Hepatocyte (in vitro differentiated cells): ENCODE measurements at regions not wholly inside any gene's neighbourhood (a gene's known extent, or its start where the extent isn't known, plus 50 kb on each side); places are given as distances from the start of the nearest gene placed in this dataset.

ENCODE experiments used
- DNase-seq: peaks from one replicate; pipeline ENCODE4 v3.0.0-alpha.2; 2016; ENCODE audit warnings: low spot score
- H2AFZ ChIP-seq: fragments of 200-600 bp; sonication (generic); 2 replicates; pipeline ENCODE4 v1.6.0; 2016; ENCODE audit warnings: antibody characterized with exemption, mild to moderate bottlenecking
- H3K27ac ChIP-seq: fragments of 200-600 bp; sonication (generic); 2 replicates; pipeline ENCODE4 v1.5.1; 2016; ENCODE audit warnings: mild to moderate bottlenecking
- H3K27me3 ChIP-seq: fragments of 200-600 bp; sonication (generic); 2 replicates; pipeline ENCODE4 v1.6.1; 2016
- H3K36me3 ChIP-seq: fragments of 200-600 bp; sonication (generic); replicated peaks from 2 replicates; pipeline ENCODE4 v1.5.1; 2016; ENCODE audit warnings: low read depth; ENCODE audit not compliant: insufficient read depth
- H3K4me1 ChIP-seq: fragments of 200-600 bp; sonication (generic); 2 replicates; pipeline ENCODE4 v1.5.1; 2016; ENCODE audit warnings: mild to moderate bottlenecking, moderate library complexity; ENCODE audit not compliant: insufficient read depth
- H3K4me2 ChIP-seq: fragments of 200-600 bp; sonication (generic); 2 replicates; pipeline ENCODE4 v1.6.0; 2016
- H3K4me3 ChIP-seq: fragments of 200-600 bp; sonication (generic); 2 replicates; pipeline ENCODE4 v1.5.1; 2016; ENCODE audit warnings: mild to moderate bottlenecking
- H3K79me2 ChIP-seq: fragments of 200-600 bp; sonication (generic); 2 replicates; pipeline ENCODE4 v1.6.0; 2017; ENCODE audit warnings: mild to moderate bottlenecking
- H3K9me2 ChIP-seq: fragments of 200-600 bp; sonication (generic); replicated peaks from 2 replicates; pipeline ENCODE4 v1.6.0; 2017; ENCODE audit warnings: mild to moderate bottlenecking; ENCODE audit not compliant: insufficient read depth
- H3K9me3 ChIP-seq: fragments of 200-600 bp; sonication (generic); 2 replicates; pipeline ENCODE4 v1.5.1; 2016; ENCODE audit warnings: low read depth, mild to moderate bottlenecking
- H4K20me1 ChIP-seq: fragments of 200-600 bp; sonication (generic); 2 replicates; pipeline ENCODE4 v1.6.0; 2016; ENCODE audit warnings: mild to moderate bottlenecking; ENCODE audit not compliant: insufficient read depth, poor library complexity, severe bottlenecking
- EZH2 ChIP-seq: fragments of 200-600 bp; sonication (generic); IDR thresholded peaks from 2 replicates; pipeline ENCODE4 v1.6.1; 2016; ENCODE audit warnings: antibody characterized with exemption, mild to moderate bottlenecking, borderline replicate concordance
- EZH2phosphoT487 ChIP-seq: fragments of 200-600 bp; sonication (generic); IDR thresholded peaks from one replicate; pipeline ENCODE4 v1.6.1; 2018; ENCODE audit warnings: antibody characterized with exemption, mild to moderate bottlenecking, low read depth, moderate library complexity; ENCODE audit not compliant: unreplicated experiment, severe bottlenecking
- WGBS: methylation state at CpG from one replicate; pipeline ENCODE4 v1.1.6; 2016; ENCODE audit warnings: low lambda C conversion rate; ENCODE audit errors: missing lambda C conversion rate; 5-methylcytosine and 5-hydroxymethylcytosine counted together
- TF ChIP-seq, protein P1 (sequence below): fragments of 200-600 bp; sonication (generic); IDR thresholded peaks from 2 replicates; pipeline ENCODE4 v1.5.1; 2016; ENCODE audit warnings: antibody characterized with exemption, mild to moderate bottlenecking; ENCODE audit not compliant: poor library complexity

DNA sequence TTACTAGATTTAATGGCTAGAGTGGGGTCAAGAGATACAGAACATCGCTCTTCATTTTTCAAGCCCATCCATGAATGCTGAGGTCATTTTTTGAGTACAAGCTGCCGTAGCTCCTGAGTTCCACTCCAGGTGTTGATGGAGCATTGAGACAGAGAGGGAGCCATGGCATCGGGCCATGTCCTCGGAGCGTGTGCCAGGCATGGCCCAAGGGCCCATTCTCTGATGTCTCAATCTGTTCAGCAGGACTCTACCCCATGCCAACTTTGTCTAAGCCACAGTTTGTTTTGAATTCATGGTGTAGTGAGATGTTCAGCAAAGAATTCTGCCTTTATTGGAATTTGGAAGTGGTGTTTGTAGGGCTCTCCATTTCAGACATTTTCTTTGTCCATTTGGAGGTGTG lies 110.5 kb upstream of the ADAMTS9 start:
- H3K4me3 ChIP-seq = no peak overlapping the region
- H3K27me3 ChIP-seq = no peaks in the 10 kb centered on the region
- H3K79me2 ChIP-seq = no peaks in the 10 kb centered on the region
- H2AFZ ChIP-seq = no peak overlapping the region
- no peak overlapping the region for H3K4me2 ChIP-seq
- H3K36me3 ChIP-seq = no peaks in the 10 kb centered on the region
- no peaks in the 10 kb centered on the region for H3K9me3 ChIP-seq
- no peaks in the 10 kb centered on the region for H3K9me2 ChIP-seq
- H3K27ac ChIP-seq = no peak overlapping the region
- 99% methylated on average over 5 of the region's 5 CpGs for WGBS
- H4K20me1 ChIP-seq = no peaks in the 10 kb centered on the region
- DNase-seq = no peak
- H3K4me1 ChIP-seq = peaks cover 6% of the 10 kb centered on the region
- TF ChIP-seq EZH2 = no peak
- no peak for TF ChIP-seq EZH2phosphoT487
- TF ChIP-seq, protein P1, sequence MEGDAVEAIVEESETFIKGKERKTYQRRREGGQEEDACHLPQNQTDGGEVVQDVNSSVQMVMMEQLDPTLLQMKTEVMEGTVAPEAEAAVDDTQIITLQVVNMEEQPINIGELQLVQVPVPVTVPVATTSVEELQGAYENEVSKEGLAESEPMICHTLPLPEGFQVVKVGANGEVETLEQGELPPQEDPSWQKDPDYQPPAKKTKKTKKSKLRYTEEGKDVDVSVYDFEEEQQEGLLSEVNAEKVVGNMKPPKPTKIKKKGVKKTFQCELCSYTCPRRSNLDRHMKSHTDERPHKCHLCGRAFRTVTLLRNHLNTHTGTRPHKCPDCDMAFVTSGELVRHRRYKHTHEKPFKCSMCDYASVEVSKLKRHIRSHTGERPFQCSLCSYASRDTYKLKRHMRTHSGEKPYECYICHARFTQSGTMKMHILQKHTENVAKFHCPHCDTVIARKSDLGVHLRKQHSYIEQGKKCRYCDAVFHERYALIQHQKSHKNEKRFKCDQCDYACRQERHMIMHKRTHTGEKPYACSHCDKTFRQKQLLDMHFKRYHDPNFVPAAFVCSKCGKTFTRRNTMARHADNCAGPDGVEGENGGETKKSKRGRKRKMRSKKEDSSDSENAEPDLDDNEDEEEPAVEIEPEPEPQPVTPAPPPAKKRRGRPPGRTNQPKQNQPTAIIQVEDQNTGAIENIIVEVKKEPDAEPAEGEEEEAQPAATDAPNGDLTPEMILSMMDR = no peak

DNA sequence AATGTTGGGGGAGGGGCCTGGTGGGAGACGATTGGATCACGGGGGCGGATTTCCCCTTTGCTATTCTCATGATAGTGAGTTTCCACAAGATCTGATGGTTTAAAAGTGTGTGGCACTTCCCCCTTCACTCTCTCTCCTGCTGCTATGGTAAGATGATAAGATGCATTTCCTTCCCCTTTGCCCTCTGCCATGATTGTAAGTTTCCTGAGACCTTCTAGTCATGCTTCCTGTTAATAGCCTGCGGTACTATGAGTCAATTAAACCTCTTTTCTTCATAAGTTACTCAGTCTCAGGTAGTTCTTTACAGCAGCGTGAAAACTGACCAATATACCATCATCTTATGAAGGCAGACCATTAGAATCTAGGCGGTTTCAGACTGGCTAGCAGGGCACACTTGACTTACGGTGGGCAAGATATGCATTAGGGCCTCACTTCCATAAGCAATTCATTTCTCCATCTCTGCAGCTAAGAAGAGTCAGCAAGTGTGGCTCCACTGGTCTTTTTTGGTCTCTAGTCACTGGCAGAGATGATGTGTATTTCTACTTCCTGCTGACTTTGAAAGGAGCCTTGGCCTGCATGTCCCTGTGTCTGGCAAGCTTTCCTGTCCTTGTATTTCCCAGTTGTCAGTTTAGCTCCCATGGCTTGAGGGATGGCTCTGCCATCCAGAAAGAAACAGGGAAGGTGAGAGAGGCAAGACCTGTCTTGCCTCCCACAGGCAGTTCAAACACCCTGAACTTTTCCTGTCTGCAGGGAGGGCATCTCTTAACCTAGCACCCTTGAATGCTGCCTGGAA lies 109.0 kb upstream of the ADAMTS9 start:
- Histone ChIP-seq H3K9me3 (no peaks in the 10 kb centered on the region), H3K4me3 (no peak overlapping the region), H3K27ac (no peak overlapping the region), H3K36me3 (no peaks in the 10 kb centered on the region), H4K20me1 (no peaks in the 10 kb centered on the region), H3K9me2 (no peaks in the 10 kb centered on the region), H3K4me1 (no peaks in the 10 kb centered on the region), H3K79me2 (no peaks in the 10 kb centered on the region), H3K4me2 (no peak overlapping the region), H3K27me3 (no peaks in the 10 kb centered on the region), H2AFZ (no peak overlapping the region)
- TF ChIP-seq EZH2phosphoT487 (no peak), EZH2 (no peak)
- TF ChIP-seq, protein P1 = no peak
- DNase-seq = no peak
- 81% methylated on average over 7 of the region's 7 CpGs for WGBS

- Histone ChIP-seq H3K79me2 (no peaks in the 10 kb centered on the region), H3K27me3 (no peaks in the 10 kb centered on the region)
Observed at GRCh38 chr3:64792445-64792844, 104.6 kb upstream of the ADAMTS9 start.

More at GRCh38 chr3:64792445-64792844, 104.6 kb upstream of the ADAMTS9 start:
- Histone ChIP-seq H3K4me3 (no peak overlapping the region), H3K4me2 (no peak overlapping the region), H2AFZ (no peak overlapping the region), H3K36me3 (no peaks in the 10 kb centered on the region), H3K27ac (no peak overlapping the region), H3K9me2 (no peaks in the 10 kb centered on the region), H3K9me3 (no peaks in the 10 kb centered on the region), H3K4me1 (no peaks in the 10 kb centered on the region), H4K20me1 (no peaks in the 10 kb centered on the region)
- whole genome bisulfite sequencing = 91% methylated on average over 3 of the region's 3 CpGs
- no peak for TF ChIP-seq EZH2
- TF ChIP-seq, protein P1 = no peak
- no peak for DNase-seq
